MV-4-11 (cell line): ENCODE measurements at regions not wholly inside any gene's neighbourhood (a gene's known extent, or its start where the extent isn't known, plus 50 kb on each side); places are given as distances from the start of the nearest gene placed in this dataset.
A peak's percentile ranks its signal among the peaks of the same experiment; 100 is the strongest.
"Not testable (repeated sequence)": the region's sequence is repeated elsewhere in the genome, so short reads cannot be mapped to it uniquely, and the experiment has no call there.

Experiments
- DNase-seq: peaks from one replicate; lab custom pipeline; 2025; lab: John Stamatoyannopoulos, UW

DNA sequence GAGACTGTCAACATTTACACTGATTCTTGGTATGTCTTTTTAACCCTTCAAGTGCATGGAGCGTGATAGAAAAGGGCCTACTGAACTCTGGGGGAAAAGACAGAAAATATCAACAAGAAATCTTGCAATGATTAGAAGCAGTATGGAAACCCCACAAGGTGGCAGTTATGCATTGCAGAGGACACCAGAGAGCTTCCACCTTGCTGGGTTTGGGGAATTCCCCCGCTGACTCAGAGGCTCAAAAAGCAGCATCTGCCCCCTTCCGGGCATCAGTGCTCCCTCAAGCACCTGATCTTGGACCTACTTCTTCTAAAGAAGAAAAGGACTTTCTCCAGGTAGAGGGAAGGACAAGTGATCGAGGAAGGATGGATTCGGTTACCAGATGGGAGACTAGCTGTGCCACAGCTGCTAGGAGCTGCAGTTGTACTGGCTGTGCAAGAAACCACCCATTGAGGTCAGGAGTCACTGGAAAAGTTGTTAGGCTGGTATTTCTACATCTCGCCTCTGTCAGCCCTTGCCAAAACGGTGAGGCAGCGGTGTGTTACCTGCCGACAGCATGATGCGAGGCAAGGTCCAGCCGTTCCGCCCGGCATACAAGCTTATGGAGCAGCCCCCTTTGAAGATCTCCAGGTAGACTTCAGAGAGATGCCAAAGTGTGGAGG, 102.8 kb upstream of the OSBPL11 start:
- not testable (repeated sequence) for DNase-seq

DNA sequence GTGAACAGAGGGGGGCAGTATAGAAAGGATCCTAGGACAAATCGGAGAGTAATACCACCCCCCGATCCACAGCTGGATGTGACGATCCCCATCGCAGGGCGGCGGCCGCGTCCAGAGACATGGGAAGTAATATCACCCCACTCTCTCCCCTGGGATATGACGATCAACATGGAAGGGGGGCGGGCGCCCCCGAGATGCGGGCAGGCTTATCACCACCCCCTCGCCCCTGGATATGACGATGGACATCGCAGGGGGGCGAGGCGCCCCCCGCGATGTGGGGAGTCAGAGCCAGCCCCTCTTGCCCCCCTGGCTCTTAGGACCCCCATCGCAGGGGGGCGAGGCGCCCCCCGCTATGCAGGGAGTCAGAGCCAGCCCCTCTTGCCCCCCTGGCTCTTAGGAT, 120.4 kb upstream of the OSBPL11 start:
- DNase-seq = no peak

DNA sequence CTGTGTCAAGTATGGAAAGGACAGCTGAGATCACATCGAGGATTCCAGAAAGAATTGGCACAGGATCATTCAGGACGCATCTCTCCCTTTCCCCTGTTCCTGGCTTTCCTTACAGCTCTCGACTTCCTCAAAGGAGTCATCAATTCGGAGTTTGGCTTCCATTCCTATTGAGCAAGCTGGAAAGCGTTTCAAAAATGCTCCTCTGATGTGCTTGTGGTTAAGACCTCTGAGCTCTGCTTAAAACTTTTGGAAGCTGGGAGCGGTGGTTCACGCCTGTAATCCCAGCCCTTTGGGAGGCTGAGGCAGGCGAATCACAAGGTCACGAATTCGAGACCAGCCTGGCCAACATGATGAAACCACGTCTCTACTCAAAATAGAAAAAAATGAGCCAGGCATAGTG, 136.9 kb upstream of the OSBPL11 start:
- DNase-seq = not testable (repeated sequence)

DNA sequence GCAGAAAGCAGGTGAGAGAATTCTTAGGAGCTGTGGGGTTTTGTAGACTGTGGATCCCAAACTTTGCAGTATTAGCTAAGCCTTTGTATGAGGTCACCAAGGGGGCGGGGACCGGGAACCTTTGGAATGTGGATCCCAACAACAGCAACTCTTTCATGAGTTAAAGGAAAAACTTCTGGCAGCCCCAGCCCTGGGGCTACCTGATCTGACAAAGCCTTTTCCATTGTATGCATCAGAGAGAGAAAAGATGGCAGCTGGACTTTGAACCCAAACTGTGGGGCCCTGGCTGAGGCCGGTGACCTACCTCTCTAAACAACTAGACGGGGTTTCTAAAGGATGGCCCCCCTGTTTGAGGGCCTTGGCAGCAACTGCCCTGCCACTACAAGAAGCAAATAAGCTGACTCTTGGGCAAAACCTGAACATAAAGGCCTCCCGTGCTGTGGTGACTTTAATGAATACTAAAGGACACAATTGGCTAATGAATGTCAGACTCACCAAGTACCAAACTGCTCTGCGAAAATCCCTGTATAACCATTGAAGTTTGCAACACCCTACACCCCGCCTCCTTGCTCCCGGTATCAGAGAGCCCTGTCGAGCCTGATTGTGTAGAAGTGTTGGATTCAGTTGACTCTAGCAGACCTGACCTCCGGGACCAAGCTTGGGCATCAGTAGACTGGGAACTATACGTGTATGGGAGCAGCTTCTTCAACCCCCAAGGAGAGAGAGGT, 146.9 kb upstream of the OSBPL11 start:
- not testable (repeated sequence) for DNase-seq

DNA sequence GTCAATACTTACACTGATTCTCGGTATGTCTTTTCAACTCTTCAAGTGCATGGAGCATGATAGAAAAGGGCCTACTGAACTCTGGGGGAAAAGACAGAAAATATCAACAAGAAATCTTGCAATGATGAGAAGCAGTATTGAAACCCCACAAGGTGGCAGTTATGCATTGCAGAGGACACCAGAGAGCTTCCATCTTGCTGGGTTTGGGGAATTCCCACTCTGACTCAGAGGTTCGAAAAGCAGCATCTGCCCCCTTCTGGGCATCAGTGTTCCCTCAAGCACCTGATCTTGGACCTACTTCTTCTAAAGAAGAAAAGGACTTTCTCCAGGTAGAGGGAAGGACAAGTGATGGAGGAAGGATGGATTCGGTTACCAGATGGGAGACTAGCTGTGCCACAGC, 147.5 kb upstream of the OSBPL11 start:
- peak; percentile 4 for DNase-seq

DNA sequence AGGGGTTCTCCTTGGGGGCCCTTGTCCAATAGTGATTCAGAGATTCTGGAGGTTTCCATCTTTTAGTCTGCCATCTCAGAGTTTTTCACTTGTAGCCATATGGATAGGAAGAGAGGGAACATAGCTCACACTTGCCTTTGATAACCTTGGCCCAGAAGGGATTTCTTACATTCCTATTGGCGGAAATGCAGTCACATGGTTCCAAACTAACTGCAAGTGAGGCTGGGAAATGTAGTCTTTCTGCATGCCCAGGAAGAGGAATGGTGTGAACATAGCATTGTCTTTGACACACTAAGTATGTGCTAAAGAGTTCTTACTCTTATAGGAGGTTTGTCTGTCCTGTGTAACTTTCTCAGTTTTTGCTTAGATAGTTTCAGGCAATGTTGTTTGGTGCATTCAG, 161.8 kb upstream of the OSBPL11 start:
- peak; percentile 1 for DNase-seq

DNA sequence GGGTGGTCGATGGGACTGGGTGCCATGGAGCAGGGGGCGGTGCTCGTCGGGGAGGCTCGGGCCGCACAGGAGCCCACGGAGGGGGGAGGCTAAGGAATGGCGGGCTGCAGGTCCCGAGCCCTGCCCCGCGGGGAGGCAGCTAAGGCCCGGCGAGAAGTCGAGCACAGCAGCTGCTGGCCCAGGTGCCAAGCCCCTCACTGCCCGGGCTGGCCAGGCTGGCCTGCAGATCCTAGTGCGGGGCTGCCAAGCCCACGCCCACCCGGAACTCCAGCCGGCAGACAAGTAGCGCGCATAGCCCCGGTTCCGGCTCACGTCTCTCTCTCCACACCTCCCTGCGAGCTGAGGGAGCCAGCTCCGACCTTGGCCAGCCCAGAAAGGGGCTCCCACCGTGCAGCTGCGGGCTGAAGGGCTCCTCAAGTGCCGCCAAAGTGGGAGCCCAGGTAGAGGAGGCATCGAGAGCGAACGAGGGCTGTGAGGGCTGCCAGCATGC, 163.4 kb upstream of the OSBPL11 start:
- not testable (repeated sequence) for DNase-seq

DNA sequence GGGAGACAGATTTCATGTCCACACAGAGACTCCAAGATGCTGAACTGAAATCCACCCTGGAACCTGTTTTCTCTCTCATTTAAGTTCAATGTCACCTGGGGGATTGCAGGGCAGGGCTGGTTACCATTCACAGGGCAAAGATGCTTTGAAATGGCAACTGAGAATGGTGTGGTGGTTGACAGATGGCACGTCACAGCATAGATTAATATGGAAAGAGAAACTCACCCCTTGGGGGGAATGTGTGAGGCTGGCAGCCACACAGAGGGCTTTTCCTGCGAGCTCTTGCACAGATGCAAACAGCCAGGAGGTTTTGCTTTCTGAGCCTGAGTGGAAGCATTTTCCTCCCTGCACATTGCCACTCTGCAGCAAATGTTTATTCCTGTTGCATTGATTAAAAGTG, 167.3 kb upstream of the OSBPL11 start:
- not testable (repeated sequence) for DNase-seq

DNA sequence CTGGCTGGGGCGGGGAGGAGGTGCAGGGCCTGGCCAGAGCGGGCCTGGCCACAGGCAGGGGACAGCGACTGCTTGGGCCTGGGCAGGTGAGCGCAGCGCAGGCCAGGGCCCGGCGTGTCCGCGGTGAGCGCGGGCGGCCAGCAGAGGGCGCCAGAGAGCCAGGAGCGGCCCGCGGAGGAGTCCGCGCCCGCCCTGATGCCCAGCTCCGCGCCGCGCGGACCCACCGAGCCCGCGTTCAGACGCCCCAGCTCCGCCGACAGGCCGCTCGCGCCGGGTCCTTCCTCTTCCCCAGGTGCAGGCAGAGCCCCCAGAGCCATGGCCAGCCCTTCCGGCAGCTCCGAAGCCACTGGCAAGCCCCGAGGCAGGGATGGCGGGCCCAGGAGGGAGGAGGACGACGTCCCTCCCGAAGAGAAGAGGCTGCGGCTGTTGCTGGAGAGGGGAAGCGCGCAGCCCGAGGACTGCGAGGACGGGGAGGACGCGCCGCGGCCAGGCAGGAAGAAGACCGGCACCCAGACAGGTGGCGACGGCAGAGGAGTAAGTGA, 171.1 kb upstream of the OSBPL11 start:
- DNase-seq = not testable (repeated sequence)

DNA sequence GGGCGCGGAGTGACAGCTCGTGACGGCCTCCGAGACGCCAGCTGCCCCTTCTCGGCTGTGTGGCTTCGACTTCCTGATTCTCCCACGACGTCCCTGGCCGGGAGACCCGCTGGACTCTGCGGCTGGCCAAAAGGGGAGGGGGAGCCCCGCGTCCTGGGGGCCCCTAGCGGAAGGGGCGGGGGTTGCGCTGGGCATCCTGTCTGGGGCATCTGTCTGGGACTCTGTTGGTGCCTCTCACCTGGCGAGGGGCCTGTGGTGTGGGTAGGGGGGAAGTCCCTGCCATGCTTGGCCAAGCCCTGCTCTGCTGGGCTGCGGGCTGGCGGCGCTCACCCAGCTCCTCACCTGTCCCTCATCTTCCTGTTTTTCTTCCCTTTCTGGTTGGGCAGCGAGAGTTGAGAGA, 171.6 kb upstream of the OSBPL11 start:
- DNase-seq = not testable (repeated sequence)

DNA sequence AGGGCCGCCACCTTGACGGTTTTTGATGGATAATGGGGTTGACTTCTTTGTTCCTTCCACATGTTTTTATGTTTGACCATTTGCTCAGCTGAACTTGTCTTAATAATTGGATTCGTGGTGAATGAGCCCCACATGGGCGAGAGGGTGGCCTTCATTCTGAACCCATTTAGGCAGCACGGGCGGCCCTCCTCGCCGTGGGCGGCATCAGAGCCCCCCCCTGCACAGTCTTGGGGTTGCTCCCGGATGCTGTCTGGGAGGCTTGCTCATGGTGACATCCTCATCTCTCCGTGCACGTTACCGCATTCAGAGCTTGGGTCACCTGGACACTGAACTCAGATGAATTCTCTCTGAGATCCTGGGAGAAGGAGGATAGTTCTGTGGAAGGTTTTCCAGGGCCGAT, 172.3 kb upstream of the OSBPL11 start:
- no peak for DNase-seq

DNA sequence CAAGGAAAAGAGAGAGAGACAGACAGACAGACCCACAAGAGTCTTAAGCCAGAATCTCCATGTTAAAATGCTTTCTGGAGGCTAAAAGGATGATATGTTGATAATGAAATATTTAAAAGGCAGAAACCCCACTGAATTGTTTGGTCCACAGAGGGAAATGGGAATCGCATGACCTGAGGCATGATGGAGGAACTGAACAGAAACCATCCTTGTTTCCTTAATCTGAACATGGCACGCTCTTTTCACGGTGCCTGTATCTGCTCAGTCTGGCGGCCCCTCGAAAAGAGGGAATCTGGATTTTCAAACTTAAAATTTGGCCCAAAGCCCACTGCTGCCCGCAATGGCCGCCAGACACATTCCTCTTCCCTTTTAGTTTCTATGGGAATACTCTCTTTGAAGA, 173.5 kb upstream of the OSBPL11 start:
- DNase-seq = not testable (repeated sequence)

DNA sequence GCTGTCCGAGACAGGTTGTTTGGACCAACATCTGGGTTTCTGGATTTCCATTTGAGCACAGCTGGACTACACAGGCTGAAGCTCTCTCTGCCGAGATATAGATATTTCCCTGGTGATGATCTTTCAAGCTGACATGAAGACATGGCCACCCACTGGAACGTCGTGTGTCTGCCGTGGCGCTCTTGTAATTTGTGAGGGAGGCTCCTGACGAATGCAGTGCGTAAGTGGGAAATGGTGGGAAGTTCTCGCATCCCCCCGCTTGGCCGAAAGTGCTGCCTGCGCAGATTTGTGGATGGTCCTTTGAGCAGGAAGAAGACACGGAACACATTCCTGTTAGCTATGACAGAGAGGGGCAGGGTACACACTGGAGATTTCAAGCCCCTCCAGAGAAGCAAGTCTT, 176.2 kb upstream of the OSBPL11 start:
- DNase-seq = not testable (repeated sequence)

DNA sequence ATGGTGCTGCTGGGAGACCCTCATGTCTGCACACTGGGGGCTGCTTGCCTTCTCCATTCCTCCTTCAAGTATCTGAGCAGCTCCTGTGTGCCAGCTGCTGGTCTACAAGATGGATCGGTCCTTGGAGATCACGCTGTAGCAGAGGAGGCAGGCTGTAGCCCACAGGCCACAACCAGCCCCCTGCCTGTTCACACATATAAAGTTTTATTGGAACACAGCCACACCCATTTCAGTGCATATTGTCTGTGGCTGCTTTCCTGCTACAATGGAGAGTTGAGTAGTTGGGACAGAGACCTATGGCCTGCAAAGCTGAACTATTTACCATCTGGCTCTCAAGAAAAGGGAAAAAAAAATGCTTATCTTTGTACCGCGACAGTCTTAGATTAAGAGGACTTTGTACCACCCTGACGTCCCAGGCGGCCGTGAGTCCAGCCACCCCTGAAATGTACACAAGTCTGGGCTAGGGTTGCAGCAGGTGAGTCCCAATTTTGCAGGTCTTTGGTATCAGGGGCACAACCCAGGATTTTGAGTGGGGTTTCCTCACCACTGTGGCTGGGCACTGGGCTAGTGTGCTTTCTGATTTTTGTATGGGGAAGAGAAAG, 179.2 kb upstream of the OSBPL11 start:
- not testable (repeated sequence) for DNase-seq

DNA sequence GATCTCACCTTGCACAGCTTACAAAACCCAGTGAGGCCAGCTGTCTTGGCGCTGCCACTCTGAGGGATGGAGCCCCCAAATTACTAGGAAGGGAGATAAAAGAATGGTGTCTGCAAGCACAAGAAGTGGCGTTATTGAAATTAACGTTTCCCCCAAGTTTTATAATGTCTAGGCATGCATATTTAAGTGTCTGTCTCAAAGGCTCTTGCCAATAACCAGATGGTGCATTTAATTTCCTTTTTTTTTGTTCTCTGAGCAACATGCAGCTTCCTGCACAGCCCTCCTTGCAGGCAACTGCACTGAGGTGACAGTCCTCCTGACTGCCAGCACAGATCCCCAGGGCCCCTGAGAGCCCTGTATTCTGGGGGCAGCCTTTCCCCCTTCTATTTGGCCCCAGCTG, 179.8 kb upstream of the OSBPL11 start:
- DNase-seq = not testable (repeated sequence)

DNA sequence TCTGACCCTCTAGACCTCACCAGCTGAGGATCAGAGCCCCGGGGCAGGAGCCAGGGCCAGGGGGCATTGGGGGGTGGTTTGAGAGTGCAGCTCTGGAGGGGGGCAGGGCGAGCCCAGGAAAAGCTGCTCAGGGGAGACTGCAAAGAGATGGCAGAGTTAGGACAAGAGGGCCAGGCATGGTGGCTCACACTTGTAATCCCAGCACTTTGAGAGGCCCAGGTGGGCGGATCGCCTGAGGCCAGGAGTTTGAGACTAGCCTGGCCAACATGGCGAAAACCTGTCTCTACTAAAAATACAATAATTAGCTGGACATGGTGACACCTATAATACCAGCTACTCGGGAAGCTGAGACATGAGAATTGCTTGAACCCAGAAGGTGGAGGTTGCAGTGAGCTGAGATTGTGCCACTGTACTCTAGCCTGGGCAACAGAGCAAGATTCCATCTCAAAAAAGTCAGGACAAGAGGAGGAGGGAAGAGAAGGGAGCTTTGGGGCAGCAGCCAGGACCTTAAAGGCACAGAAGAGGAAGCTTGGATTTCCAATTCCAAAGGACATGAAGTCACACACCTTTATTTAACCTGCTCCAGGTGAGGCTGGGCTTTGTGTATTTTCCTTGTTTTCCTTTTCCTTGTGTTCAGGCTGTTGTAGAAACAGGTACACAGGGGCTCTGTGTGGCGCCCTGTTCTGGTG, 180.5 kb upstream of the OSBPL11 start:
- DNase-seq = not testable (repeated sequence)

DNA sequence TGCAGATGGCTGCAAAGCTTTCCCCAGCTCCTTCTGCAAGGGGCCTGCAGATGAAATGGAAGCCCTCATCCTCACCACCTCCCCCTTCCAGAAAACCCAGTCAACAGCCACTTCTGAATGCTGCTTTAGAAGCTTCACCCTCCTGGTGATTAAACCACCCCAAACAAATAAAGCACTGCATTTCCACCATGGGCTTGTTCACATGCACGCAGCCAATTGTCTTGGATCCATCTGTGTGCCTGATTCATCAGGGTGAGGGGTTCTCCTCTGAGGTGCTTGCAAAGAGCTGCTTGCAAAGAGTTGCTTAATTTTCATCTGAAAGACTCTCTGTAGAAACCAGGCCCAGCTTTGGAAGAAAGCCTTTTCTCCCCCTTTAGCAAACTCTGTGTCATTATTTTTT, 184.0 kb upstream of the OSBPL11 start:
- DNase-seq = not testable (repeated sequence)

DNA sequence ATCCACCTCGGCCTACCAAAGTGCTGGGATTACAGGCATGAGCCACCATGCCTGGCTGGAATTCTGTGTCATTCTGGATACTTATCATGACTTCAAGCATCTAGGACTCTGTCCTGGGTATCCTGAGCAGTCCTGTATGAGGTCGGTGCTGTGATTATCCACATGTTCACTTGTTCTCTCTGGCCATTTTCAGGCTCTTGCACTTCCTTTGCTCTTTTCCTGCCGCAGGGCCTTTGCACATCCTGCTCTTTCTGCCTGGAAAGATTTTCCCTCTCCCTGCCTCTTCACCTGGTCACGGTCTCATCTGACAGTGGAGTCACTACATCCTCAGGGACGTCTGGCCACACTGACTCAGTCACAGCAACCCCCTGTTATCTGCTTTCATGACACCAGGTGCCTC, 184.6 kb upstream of the OSBPL11 start:
- not testable (repeated sequence) for DNase-seq

DNA sequence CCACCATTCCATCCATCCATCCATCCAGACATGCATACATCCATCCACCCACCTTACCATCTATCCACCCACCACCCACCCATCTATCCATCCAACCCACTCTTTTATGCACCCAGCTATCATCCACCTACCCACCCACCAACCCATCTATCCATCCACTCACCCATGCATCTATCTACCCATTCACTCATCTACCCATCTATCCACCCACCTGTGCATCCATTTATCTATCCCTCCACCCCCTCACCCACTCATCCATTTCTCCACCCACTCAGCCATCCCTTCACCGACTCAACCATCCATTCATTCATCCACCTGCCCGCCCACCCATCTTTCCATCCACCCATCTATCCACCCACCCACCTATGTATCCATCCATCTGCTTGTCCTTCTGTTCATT, 186.4 kb upstream of the OSBPL11 start:
- not testable (repeated sequence) for DNase-seq

DNA sequence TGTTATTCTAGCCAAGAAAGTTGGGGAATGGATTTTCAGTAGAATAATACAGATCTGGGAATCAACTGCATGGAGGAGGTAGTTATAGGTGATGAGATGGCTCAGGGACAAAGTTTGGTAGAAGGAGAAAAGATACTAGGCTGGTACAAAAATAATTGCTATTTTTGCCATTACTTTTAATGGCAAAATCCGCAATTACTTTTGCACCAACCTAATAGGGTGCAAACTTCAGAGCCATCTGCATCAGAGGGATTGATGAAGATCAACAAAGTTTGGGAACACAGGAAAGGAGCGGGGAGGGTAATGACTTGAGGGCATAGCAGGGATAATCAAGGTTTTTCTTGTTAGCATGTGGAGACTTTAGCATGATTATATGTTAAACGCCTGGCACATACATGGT, 178.7 kb upstream of the ROPN1B start:
- DNase-seq = not testable (repeated sequence)

DNA sequence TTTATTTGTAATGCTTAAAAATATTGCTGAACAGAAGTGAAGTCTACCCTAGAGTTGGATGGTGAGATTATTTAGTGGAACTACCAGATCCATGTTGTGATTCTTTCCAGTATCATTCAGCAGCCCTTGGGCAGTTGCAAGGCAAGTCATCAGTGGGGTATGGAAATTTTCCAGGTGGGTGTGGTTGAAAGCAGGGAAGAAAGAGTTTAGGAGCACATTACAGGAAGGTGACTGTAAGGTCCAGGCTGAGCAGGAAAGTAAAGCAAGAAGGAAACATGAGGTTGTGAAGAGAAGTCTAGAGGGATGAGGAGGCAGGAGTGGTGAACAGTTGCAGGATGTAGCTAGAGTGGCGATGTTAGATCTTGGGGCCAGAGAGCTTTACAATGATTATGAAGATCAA, 178.0 kb upstream of the ROPN1B start:
- DNase-seq = not testable (repeated sequence)

DNA sequence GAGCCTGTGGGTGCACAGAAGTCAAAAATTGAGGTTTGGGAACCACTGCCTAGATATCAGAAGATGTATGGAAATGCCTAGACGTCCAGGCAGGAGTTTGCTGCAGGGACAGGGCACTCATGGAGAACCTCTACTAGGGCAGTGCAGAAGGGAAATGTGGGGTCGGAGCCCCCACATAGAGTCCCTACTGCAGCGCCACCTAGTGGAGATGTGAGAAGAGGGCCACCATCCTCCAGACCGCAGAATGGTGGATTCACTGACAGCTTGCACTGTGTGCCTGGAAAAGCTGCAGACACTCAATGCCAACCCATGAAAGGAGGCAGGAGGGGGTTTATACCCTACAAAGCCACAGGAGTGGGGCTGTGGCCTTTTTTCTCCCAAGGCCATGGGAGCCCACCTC, 159.0 kb upstream of the ROPN1B start:
- not testable (repeated sequence) for DNase-seq
